Muscle layer of duodenum (tissue), 2 donors: ENCODE measurements at regions not wholly inside any gene's neighbourhood (a gene's known extent, or its start where the extent isn't known, plus 50 kb on each side); places are given as distances from the start of the nearest gene placed in this dataset.

Experiments used
- H3K27ac ChIP-seq: one replicate; pipeline ENCODE4 v1.7.0; 2013; ENCODE audit warnings: mild to moderate bottlenecking, low read length
- H3K27me3 ChIP-seq: one replicate; pipeline ENCODE4 v1.7.0; 2013; ENCODE audit warnings: low read depth, mild to moderate bottlenecking, control low read depth, low read length
- H3K36me3 ChIP-seq, 2 donors: one replicate each; pipeline ENCODE4 v1.7.0; 2013; ENCODE audit warnings: low read length in 2 of 2, control low read depth in 1 of 2, mild to moderate bottlenecking in 1 of 2; ENCODE audit not compliant: insufficient read depth in 2 of 2, control insufficient read depth in 1 of 2
- H3K4me1 ChIP-seq, 2 donors: one replicate each; pipeline ENCODE4 v1.7.0; 2013; ENCODE audit warnings: low read length in 2 of 2, mild to moderate bottlenecking in 2 of 2, control low read depth in 1 of 2, moderate library complexity in 1 of 2; ENCODE audit not compliant: insufficient read depth in 2 of 2, control insufficient read depth in 1 of 2
- H3K4me3 ChIP-seq, 2 donors: one replicate each; pipeline ENCODE4 v1.7.0; 2013; ENCODE audit warnings: low read length in 2 of 2, low read depth in 1 of 2, mild to moderate bottlenecking in 1 of 2
- H3K9me3 ChIP-seq, 2 donors: one replicate each; pipeline ENCODE4 v1.7.0; 2013; ENCODE audit warnings: low read length in 2 of 2, control low read depth in 1 of 2, mild to moderate bottlenecking in 1 of 2; ENCODE audit not compliant: control insufficient read depth in 1 of 2
- donor health status: healthy.

DNA sequence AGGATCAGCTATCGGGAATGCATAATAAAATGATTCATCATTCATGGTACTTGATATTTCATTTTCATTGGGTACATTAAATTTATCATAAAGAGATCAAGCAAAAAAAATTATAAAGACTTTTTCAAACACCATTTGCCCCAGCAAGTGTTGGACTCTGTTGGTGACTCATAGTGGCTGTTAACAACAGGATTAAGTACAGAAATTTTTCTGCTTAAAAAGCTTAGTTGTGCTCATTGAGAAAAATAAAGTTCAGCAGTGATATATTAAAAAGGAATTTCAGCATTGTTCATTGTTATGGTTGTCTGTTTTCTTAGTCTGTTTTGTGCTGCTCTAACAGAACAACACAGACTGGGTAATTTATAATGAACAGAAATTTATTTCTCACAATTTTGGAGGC lies 86.2 kb upstream of the PCDH10 start:
- H3K27ac ChIP-seq = no peak overlapping the region
- H3K27me3 ChIP-seq = no peaks in the 10 kb centered on the region
- H3K9me3 ChIP-seq = peaks cover 1 to 8% of the 10 kb centered on the region in 2 donors
- no peaks in the 10 kb centered on the region for H3K4me1 ChIP-seq
- H3K36me3 ChIP-seq = no peaks in the 10 kb centered on the region
- no peak overlapping the region for H3K4me3 ChIP-seq

DNA sequence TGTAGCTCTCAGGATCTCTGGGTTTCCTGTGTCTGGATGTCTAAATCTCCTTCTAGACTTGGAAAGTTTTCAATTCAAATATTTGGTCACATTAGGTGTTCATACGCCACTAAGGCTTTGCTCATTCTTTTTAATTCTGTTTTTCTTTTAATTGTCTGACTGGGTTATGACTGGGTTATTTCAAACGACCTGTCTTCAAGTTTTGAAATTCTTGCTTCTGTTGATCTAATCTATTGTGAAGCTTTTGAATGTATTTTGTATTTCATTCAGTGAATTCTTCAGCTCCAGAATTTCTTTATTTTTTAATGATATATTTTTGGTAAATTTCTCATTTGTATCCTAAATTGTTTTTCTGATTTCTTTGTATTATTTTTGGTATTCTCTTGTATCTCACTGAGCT lies 81.0 kb upstream of the PCDH10 start:
- no peaks in the 10 kb centered on the region for H3K27me3 ChIP-seq
- H3K9me3 ChIP-seq = peaks cover 7 to 22% of the 10 kb centered on the region in 2 donors
- H3K36me3 ChIP-seq = no peaks in the 10 kb centered on the region
- no peak overlapping the region for H3K27ac ChIP-seq
- no peaks in the 10 kb centered on the region for H3K4me1 ChIP-seq
- no peak overlapping the region for H3K4me3 ChIP-seq

DNA sequence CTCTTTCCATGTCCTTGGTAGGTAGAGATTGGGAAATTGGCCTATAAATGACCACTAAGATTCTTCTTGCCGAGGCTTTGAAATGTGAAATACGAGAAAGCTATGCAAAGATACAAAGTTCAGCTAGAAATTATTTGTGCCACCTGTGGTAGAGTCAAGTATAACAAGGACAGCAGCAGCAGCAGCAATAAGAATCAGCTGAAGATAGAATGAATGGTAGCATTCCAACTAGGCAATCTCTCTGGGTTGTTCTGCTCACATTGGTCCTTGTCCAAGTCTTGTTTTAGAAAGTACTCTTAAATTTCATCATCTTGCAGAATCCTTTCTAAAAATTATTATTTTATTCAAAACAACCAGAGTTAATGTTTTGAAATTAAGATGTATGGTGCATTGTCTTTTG lies 67.8 kb upstream of the PCDH10 start:
- Histone ChIP-seq H3K4me1 (no peaks in the 10 kb centered on the region), H3K36me3 (no peaks in the 10 kb centered on the region), H3K27ac (no peak overlapping the region), H3K9me3 (peaks cover 0 to 2% of the 10 kb centered on the region in 2 donors), H3K27me3 (no peaks in the 10 kb centered on the region), H3K4me3 (no peak overlapping the region)

DNA sequence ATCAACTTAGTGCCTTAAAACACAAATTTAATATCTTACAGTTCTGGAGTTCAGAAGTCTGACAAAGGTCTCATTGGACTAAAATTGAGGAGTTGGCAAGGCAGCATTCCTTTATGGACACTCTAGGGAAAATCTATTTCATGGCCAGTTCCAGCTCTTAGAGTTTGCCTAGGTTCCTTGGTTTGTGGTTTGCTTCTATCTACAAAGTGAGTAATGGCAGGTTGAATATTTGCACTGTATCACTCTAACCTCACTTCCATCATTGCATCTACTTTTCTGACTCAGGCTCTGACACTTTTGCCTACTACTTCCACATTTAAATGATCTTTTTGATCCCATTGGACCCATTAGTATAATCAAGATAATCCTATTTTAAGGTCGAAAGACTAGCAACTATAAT lies 64.7 kb upstream of the PCDH10 start:
- Histone ChIP-seq H3K27me3 (no peaks in the 10 kb centered on the region), H3K9me3 (no peaks in the 10 kb centered on the region), H3K4me1 (no peaks in the 10 kb centered on the region), H3K27ac (no peak overlapping the region), H3K36me3 (no peaks in the 10 kb centered on the region), H3K4me3 (no peak overlapping the region)

DNA sequence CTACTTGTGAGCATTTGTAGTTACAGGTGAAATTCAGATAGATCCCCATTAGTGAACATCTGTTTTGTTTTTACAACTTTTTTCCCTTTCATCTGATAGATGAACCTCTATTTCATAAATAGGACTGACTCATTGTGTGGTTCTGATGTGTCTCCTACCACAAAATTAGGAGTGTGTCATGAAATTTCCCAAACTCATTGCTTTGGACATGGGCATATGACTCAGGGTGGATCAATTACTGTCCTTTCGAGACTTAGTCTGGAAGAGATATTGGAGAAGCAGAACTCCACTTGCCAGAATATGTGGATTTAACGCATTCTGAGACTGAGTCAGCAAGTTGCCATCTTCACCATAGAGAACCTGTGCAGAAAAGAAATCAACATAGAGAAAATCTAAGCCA lies 53.5 kb upstream of the PCDH10 start:
- no peak overlapping the region for H3K4me3 ChIP-seq
- no peaks in the 10 kb centered on the region for H3K27me3 ChIP-seq
- no peak overlapping the region for H3K27ac ChIP-seq
- H3K9me3 ChIP-seq = peaks cover 0 to 2% of the 10 kb centered on the region in 2 donors
- H3K36me3 ChIP-seq = no peaks in the 10 kb centered on the region
- H3K4me1 ChIP-seq = no peaks in the 10 kb centered on the region

DNA sequence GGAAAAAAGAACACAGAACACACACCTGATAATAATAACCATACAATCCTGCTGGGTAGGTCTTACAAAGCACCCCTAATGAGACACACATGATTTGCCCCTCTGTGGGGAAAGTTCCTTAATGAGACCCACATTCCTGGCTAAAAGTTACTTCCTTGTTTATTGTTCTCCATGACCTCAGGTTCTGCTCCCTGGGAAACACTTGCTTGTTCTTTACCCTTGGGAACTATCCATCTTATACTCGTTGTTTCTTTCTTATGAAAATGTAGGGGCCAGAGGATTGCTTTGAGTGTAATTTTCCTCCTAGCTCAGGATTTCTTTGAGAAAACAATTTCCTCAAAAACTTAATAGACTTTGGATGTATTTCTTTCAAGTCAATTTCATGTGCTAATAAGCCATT lies 52.1 kb upstream of the PCDH10 start:
- H3K4me3 ChIP-seq = no peak overlapping the region
- H3K9me3 ChIP-seq = peaks cover 0 to 2% of the 10 kb centered on the region in 2 donors
- H3K4me1 ChIP-seq = no peaks in the 10 kb centered on the region
- no peaks in the 10 kb centered on the region for H3K27me3 ChIP-seq
- no peaks in the 10 kb centered on the region for H3K36me3 ChIP-seq
- no peak overlapping the region for H3K27ac ChIP-seq
